NCI-H82 treated with DMSO at 0.1 percent for 48 hours (cell line): ENCODE measurements at regions not wholly inside any gene's neighbourhood (a gene's known extent, or its start where the extent isn't known, plus 50 kb on each side); places are given as distances from the start of the nearest gene placed in this dataset.
"Not testable (repeated sequence)": the region's sequence is repeated elsewhere in the genome, so short reads cannot be mapped to it uniquely, and the experiment has no call there.

Experiments
- DNase-seq: peaks from one replicate; lab custom pipeline; 2025; ENCODE audit not compliant: unreplicated experiment; lab: John Stamatoyannopoulos, UW

GRCh38 chr7:4319280-4319679, 362.8 kb upstream of the FOXK1 start:
- DNase-seq: no peak

DNA sequence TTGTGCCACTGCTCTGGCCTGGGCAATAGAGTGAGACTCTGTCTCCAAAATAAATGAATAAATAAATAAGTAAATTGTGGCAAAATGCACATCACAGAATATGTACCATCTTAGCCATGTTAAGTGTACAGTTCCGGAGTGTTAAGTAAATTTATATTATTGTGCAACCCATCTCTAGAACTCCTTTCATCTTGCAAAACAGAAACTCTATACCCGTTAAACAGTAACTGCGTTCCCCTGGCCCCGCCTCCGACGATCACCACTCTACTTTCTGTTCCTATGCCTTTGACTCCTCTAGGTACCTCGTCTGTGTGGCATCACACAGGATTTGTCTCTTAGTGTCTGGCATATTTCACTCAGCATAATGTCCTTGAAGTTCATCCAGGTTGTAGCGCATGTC, 356.4 kb upstream of the FOXK1 start:
- DNase-seq: no peak

- DNase-seq: no peak
These were observed 350.4 kb upstream of the FOXK1 start for GRCh38 chr7:4331711-4332110.

GRCh38 chr7:4338556-4338955, 343.5 kb upstream of the FOXK1 start:
- DNase-seq: no peak

- no peak for DNase-seq
These were observed 338.5 kb upstream of the FOXK1 start for GRCh38 chr7:4343272-4344247.

GRCh38 chr7:4345004-4345403, 337.1 kb upstream of the FOXK1 start:
- DNase-seq: no peak

DNA sequence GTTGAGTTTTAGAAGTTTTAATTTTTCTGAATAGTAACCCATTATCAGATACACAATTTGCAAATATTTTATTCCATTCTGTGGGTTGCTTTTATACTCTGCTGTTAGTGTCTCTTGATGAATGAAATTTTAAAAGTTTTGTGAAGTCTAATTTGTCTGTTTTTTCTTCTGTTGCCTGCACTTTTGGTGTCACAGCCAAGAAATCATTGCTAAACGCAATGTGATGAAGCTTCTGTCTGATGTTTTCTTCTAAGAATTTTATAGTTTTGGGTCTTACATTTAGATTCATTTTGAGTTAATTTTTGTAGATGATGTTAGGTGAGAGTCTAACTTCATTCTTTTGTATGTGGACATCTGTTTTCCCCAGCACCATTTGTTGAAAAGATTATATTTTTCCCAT, 330.0 kb upstream of the FOXK1 start:
- DNase-seq: no peak

DNA sequence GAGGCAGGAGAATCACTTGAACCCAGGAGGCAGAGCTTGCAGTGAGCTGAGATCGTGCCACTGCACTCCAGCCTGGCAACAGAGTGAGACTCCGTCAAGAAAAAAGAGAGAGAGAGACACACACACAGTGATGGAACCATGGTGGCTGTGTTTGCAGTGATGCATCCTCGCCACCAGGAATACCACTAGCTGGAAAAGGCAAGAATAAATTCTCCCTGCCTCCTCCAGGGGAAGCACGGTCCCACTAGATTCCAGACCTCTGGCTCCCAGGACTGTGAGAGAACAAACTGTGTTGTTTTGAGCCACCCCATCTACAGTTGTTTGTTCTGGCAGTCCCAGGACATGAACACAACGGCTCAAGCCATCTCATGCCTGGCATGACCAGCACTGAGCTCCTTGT, 320.3 kb upstream of the FOXK1 start:
- no peak for DNase-seq

DNA sequence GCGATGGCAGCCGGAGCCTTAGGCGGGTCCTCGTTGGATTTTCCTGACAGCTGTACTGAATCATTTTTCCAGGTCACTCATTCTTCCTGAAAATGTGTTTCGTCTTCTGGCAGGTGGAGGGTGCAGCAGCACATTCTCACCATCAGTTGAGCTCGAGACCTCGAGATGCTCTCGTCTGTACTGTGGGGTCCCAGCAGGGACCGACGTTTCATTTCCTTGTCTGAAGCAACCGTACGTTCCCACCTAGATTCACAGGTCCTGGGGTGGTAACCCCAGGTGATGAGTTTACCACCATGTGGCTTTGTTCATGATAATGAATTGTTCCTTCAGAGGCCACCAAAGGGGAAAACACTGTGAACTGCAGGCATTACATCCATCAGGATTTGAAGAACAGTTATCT, 298.5 kb upstream of the FOXK1 start:
- no peak for DNase-seq

- DNase-seq: no peak
These were observed 295.9 kb upstream of the FOXK1 start for GRCh38 chr7:4386190-4386589.

DNA sequence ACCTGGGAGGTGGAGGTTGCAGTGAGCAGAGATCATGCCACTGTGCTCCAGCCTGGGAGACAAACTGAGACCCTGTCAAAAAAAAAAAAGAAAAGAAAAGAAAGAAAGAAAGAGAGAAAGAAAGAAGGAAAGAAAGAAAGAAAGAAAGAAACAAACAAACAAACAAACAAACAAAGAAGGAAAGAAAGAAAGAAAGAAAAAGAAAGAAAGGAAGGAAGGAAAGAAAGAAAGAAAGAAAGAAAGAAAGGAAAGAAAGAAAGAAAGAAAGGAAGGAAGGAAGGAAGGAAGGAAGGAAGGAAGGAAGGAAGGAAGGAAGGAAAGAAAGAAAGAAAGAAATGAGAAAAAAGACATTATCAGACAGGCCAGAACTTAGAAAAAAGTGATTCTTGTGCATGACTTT, 291.0 kb upstream of the FOXK1 start:
- not testable (repeated sequence) for DNase-seq

GRCh38 chr7:4394736-4395135, 287.4 kb upstream of the FOXK1 start:
- DNase-seq: no peak

- DNase-seq: no peak
These were observed 283.0 kb upstream of the FOXK1 start for GRCh38 chr7:4399121-4399520.

DNA sequence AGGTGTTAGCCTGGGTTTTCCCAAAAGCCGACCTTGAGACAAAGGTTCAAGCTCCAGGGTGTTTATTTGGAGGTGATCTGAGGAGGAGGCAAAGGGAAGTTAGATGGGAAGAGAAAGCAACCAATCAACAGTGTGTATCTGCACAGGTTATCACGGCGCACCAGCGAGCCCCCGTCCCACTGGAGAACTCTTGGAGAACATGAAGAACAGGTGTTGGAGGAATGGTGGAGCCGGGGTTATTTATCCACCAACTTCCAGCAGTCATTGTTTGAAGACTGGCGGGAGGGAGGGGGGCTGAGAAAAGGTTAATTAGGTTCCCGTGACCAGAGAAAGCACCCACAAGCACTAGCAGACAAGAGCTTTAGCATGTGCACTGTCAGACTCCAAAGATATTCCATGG, 282.5 kb upstream of the FOXK1 start:
- no peak for DNase-seq

- DNase-seq: no peak
These were observed 275.6 kb upstream of the FOXK1 start for GRCh38 chr7:4406288-4407058.

DNA sequence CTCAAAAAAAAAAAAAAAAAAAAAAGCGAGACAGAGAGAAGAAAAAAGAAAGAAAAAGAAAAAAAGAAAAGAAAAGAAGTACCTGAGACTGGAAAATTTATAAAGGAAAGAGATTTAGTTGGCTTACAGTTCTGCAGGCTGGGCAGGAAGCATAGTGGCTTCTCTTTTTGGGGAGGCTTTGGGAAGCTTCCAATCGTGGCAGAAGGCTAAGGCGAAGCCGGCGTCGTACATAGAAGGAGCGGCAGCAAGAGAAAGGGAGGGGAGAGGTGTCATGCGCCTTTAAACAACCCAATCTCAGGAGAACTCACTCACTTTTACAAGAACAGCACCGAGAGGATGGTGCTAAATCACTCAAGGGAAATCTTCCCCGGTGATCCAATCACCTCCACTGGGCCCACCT, 272.1 kb upstream of the FOXK1 start:
- DNase-seq: no peak

DNA sequence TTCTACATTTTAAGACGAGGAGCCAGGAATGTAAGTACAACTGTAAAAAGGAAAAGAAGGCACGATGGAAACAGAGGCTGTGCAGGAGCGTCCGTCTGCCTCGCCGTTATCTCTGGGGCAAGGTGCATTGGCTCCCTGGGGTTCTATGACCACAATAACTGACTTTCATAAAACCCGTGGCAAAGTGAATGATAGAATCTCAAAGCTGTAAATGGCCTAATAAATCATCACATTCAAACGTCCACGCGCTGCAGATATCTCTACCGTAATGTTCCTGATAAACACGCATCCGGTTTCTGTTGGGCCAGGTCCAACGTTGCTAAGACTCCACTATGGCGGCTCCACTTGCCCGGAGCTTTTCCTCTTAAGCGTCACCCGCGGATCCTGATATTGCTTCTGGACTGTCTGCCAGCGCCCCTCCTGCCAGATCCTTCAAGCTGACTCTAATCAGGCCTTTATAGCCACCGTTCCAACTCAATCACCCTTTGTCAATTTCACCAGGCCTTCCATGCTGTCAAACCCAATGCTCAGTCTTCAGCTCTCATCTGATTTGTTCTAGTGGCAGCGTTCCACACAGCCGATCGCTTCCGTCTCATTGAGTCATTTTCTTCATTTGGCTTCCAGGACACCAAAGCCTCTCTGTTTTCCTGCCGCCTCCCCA, 265.6 kb upstream of the FOXK1 start:
- no peak for DNase-seq

DNA sequence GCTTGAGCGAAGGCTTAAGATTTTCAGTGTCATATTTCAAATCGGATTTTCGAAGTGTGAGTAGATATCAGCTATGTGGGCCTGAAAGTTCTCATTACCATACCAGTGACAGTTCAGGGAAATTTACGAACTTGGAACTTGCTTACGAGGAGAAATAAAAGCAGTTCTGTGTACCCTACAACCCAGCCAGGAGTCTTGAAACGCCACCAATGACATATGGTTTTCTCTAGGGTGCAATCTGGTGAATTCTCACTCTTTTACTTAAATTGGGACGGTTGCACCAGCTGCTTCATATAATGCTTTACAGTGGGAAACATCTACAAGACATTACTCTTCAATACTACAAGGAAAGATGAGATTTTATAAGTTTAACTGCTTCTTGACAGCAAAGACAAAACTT, 253.6 kb upstream of the FOXK1 start:
- DNase-seq: no peak

- no peak for DNase-seq
These were observed 251.9 kb upstream of the FOXK1 start for GRCh38 chr7:4430227-4430626.

DNA sequence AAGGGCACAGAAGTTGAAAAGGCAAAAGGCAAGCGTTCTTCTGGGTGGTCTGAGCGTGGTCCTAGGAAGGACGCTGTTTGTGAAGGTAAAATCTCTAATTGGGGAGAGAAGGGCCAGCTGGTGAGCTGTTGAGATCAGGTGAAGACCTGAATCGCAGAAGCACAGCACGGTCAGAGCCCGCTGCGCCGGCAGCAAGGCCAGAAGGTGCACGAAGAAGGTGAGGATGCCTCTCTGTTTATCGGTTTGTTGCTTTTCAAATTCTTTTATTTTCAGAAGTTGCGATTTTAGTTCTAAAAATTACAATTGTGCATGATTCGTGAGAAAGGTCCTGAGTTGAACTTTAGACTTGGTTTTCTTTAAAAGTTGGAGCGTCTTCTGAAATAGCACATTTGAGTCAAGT, 247.8 kb upstream of the FOXK1 start:
- no peak for DNase-seq

- no peak for DNase-seq
These were observed 245.7 kb upstream of the FOXK1 start for GRCh38 chr7:4436361-4436895.
